Neural cell (in vitro differentiated cells): ENCODE measurements at regions not wholly inside any gene's neighbourhood (a gene's known extent, or its start where the extent isn't known, plus 50 kb on each side); places are given as distances from the start of the nearest gene placed in this dataset.

Source experiments
- H2AFZ ChIP-seq: fragments of 200-600, 300-800 bp; sonication (generic), shearing (Covaris generic); 2 replicates; pipeline ENCODE4 v1.6.0; 2014; ENCODE audit warnings: low read depth, mild to moderate bottlenecking, antibody characterized with exemption, low read length, moderate library complexity
- H3F3A ChIP-seq: fragments of 200-600 bp; shearing (Covaris generic); 2 replicates; pipeline ENCODE4 v1.6.1; 2016; ENCODE audit warnings: mild to moderate bottlenecking, moderate library complexity, mixed read lengths, antibody characterized with exemption, low read length; ENCODE audit not compliant: insufficient read depth, poor library complexity, severe bottlenecking
- H3K27ac ChIP-seq: fragments of 200-600, 300-800 bp; sonication (generic), shearing (Covaris generic); 2 replicates; pipeline ENCODE4 v1.5.1; 2014; ENCODE audit warnings: mild to moderate bottlenecking, low read length, moderate library complexity
- H3K27me3 ChIP-seq: fragments of 300-800, 200-600 bp; sonication (generic), shearing (Covaris generic); 2 replicates; pipeline ENCODE4 v1.6.0; 2014; ENCODE audit warnings: mild to moderate bottlenecking, low read depth, low read length, moderate library complexity; ENCODE audit not compliant: insufficient read depth
- H3K36me3 ChIP-seq: fragments of 300-800, 200-600 bp; sonication (generic), shearing (Covaris generic); 2 replicates; pipeline ENCODE4 v1.5.1; 2014; ENCODE audit warnings: mild to moderate bottlenecking, antibody characterized with exemption, low read length, moderate library complexity; ENCODE audit not compliant: insufficient read depth
- H3K4me2 ChIP-seq: fragments of 300-800, 200-600 bp; sonication (generic), shearing (Covaris generic); 2 replicates; pipeline ENCODE4 v1.6.0; 2014; ENCODE audit warnings: mild to moderate bottlenecking, low read length
- H3K4me3 ChIP-seq: fragments of 300-800, 200-600 bp; sonication (generic), shearing (Covaris generic); 2 replicates; pipeline ENCODE4 v1.5.1; 2014; ENCODE audit warnings: mild to moderate bottlenecking, low read length, moderate library complexity
- H3K79me2 ChIP-seq: fragments of 200-600 bp; shearing (Covaris generic); replicated peaks from 2 replicates; pipeline ENCODE4 v1.6.0; 2014; ENCODE audit warnings: mild to moderate bottlenecking, low read length, moderate library complexity; ENCODE audit not compliant: insufficient read depth
- H3K9ac ChIP-seq: fragments of 300-800, 200-600 bp; sonication (generic), shearing (Covaris generic); 2 replicates; pipeline ENCODE4 v1.6.1; 2016; ENCODE audit warnings: mild to moderate bottlenecking, low read length, mixed read lengths
- H3K9me2 ChIP-seq: fragments of 200-600 bp; shearing (Covaris generic); 2 replicates; pipeline ENCODE4 v1.6.1; 2016; ENCODE audit warnings: mild to moderate bottlenecking, low read length, mixed read lengths; ENCODE audit not compliant: insufficient read depth
- H3K9me3 ChIP-seq: fragments of 200-600, 300-800 bp; sonication (generic), shearing (Covaris generic); 2 replicates; pipeline ENCODE4 v1.6.1; 2016; ENCODE audit warnings: mild to moderate bottlenecking, mixed run types, low read length, moderate library complexity, mixed read lengths
- H4K20me1 ChIP-seq: fragments of 200-600 bp; shearing (Covaris generic); 2 replicates; pipeline ENCODE4 v1.6.1; 2016; ENCODE audit warnings: mild to moderate bottlenecking, mixed run types; ENCODE audit not compliant: insufficient read depth
- EP300 ChIP-seq: fragments of 450-650 bp; conservative IDR thresholded peaks from 2 replicates; pipeline ENCODE4 v1.6.1; 2014; ENCODE audit warnings: antibody characterized with exemption, mild to moderate bottlenecking, moderate library complexity; ENCODE audit not compliant: poor library complexity, severe bottlenecking
- EZH2 ChIP-seq: fragments of 200-600, 300-800 bp; shearing (Covaris generic), sonication (generic); IDR thresholded peaks from 2 replicates; pipeline ENCODE4 v1.6.1; 2014; ENCODE audit warnings: antibody characterized with exemption, low read length, borderline replicate concordance, mild to moderate bottlenecking; ENCODE audit not compliant: insufficient read depth, poor library complexity, severe bottlenecking
- MXI1 ChIP-seq: fragments of 450-650 bp; conservative IDR thresholded peaks from 2 replicates; pipeline ENCODE4 v1.6.1; 2014; ENCODE audit warnings: antibody characterized with exemption, mild to moderate bottlenecking; ENCODE audit not compliant: poor library complexity, severe bottlenecking
- POLR2AphosphoS5 ChIP-seq: IDR thresholded peaks from 2 replicates; pipeline ENCODE4 v1.6.1; 2012
- RAD21 ChIP-seq: fragments of 450-650 bp; conservative IDR thresholded peaks from 2 replicates; pipeline ENCODE4 v1.6.1; 2014; ENCODE audit warnings: antibody characterized with exemption, mild to moderate bottlenecking, moderate library complexity
- SMC3 ChIP-seq: fragments of 450-650 bp; conservative IDR thresholded peaks from 2 replicates; pipeline ENCODE4 v1.6.1; 2014; ENCODE audit warnings: antibody characterized with exemption, mild to moderate bottlenecking, moderate library complexity; ENCODE audit not compliant: poor library complexity
- TAF1 ChIP-seq: IDR thresholded peaks from 2 replicates; pipeline ENCODE4 v1.6.1; 2012; ENCODE audit warnings: low read depth
- TF ChIP-seq, protein P1 (sequence below): IDR thresholded peaks from 2 replicates; pipeline ENCODE4 v1.6.1; 2012; ENCODE audit warnings: borderline replicate concordance
- TF ChIP-seq, protein P2 (sequence below): fragments of 450-650 bp; IDR thresholded peaks from 2 replicates; pipeline ENCODE4 v1.5.1; 2014; ENCODE audit warnings: antibody characterized with exemption, mild to moderate bottlenecking, moderate library complexity; ENCODE audit not compliant: poor library complexity, severe bottlenecking

DNA sequence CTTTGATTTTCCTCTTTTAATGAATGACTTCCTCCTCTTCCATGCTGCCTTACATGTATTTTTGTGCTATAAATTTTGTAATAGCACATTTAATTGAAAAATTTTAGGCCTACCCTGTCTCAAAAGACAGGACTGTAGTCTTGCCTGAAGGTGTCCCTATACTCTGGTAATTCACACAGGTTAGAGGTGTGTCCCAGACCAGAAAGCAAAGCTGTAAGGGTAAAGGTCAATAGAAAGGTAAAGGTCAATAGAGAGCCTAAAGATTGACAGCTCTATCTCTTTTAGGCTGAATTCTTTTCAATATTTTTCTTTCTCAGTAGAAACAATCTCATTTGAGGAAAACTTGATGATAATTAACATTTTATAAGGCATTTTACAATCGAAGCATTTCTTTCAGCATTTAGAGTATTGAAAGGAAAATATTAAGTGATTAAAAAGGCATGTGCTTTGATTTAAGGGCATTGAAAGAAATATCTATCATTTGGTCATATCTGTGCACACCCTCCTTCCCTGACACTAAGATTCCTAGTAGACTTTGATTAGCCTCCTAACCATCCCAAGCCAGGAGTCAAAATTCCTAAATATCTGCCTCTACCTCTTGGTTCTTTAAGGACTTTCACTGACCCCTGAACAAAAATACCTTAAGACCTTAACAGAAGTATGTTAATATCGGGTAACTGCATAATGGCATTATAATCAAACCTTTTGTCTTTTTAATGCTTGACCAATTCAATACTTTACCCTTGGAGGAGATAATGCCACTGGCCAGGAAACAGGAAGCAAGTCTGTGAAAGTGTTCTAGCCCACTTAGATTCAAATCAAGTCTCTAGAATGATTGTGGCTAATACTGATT lies 161.8 kb upstream of the DTNA start:
- no peaks in the 10 kb centered on the region for H3F3A ChIP-seq
- H3K9me3 ChIP-seq, result no peaks in the 10 kb centered on the region
- no peak overlapping the region for H3K9ac ChIP-seq
- H3K27me3 ChIP-seq, result no peaks in the 10 kb centered on the region
- H3K4me3 ChIP-seq, result no peak overlapping the region
- H3K27ac ChIP-seq, result no peak overlapping the region
- no peak overlapping the region for H2AFZ ChIP-seq
- no peaks in the 10 kb centered on the region for H3K79me2 ChIP-seq
- no peaks in the 10 kb centered on the region for H3K36me3 ChIP-seq
- H3K4me2 ChIP-seq, result no peak overlapping the region
- H4K20me1 ChIP-seq, result no peaks in the 10 kb centered on the region
- TF ChIP-seq EZH2 (no peak), TAF1 (no peak), MXI1 (no peak), POLR2AphosphoS5 (no peak), SMC3 (no peak), EP300 (no peak), RAD21 (no peak)
- TF ChIP-seq, protein P1, sequence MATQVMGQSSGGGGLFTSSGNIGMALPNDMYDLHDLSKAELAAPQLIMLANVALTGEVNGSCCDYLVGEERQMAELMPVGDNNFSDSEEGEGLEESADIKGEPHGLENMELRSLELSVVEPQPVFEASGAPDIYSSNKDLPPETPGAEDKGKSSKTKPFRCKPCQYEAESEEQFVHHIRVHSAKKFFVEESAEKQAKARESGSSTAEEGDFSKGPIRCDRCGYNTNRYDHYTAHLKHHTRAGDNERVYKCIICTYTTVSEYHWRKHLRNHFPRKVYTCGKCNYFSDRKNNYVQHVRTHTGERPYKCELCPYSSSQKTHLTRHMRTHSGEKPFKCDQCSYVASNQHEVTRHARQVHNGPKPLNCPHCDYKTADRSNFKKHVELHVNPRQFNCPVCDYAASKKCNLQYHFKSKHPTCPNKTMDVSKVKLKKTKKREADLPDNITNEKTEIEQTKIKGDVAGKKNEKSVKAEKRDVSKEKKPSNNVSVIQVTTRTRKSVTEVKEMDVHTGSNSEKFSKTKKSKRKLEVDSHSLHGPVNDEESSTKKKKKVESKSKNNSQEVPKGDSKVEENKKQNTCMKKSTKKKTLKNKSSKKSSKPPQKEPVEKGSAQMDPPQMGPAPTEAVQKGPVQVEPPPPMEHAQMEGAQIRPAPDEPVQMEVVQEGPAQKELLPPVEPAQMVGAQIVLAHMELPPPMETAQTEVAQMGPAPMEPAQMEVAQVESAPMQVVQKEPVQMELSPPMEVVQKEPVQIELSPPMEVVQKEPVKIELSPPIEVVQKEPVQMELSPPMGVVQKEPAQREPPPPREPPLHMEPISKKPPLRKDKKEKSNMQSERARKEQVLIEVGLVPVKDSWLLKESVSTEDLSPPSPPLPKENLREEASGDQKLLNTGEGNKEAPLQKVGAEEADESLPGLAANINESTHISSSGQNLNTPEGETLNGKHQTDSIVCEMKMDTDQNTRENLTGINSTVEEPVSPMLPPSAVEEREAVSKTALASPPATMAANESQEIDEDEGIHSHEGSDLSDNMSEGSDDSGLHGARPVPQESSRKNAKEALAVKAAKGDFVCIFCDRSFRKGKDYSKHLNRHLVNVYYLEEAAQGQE, result no peak
- TF ChIP-seq, protein P2, sequence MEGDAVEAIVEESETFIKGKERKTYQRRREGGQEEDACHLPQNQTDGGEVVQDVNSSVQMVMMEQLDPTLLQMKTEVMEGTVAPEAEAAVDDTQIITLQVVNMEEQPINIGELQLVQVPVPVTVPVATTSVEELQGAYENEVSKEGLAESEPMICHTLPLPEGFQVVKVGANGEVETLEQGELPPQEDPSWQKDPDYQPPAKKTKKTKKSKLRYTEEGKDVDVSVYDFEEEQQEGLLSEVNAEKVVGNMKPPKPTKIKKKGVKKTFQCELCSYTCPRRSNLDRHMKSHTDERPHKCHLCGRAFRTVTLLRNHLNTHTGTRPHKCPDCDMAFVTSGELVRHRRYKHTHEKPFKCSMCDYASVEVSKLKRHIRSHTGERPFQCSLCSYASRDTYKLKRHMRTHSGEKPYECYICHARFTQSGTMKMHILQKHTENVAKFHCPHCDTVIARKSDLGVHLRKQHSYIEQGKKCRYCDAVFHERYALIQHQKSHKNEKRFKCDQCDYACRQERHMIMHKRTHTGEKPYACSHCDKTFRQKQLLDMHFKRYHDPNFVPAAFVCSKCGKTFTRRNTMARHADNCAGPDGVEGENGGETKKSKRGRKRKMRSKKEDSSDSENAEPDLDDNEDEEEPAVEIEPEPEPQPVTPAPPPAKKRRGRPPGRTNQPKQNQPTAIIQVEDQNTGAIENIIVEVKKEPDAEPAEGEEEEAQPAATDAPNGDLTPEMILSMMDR, result no peak
- no peaks in the 10 kb centered on the region for H3K9me2 ChIP-seq

DNA sequence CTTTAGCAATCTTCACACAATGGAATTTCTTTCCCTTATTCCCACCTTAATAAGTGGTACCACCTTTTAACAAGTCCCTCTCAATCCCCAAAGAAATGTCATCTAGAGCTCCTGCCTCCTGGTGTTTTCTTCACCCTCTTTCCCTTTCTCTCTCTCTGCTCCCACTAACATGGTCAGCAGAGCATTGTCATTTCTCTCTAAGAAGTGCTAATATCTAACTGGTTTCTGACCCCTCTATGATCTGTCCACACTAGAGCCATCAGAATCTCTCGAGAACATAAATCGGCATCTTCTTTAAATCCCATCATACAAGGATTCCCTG lies 161.2 kb upstream of the DTNA start:
- TF ChIP-seq EP300, result no peak
- no peak for TF ChIP-seq EZH2
- TF ChIP-seq RAD21, result no peak
- TF ChIP-seq MXI1, result no peak
- no peak for TF ChIP-seq SMC3
- no peak for TF ChIP-seq POLR2AphosphoS5
- TF ChIP-seq, protein P2, result no peak
- TF ChIP-seq, protein P1, result no peak
- no peak for TF ChIP-seq TAF1
- Histone ChIP-seq H3K27me3 (no peaks in the 10 kb centered on the region), H2AFZ (no peak overlapping the region), H3F3A (no peaks in the 10 kb centered on the region), H4K20me1 (no peaks in the 10 kb centered on the region), H3K4me2 (no peak overlapping the region), H3K9ac (no peak overlapping the region), H3K9me3 (no peaks in the 10 kb centered on the region), H3K9me2 (no peaks in the 10 kb centered on the region), H3K36me3 (no peaks in the 10 kb centered on the region), H3K4me3 (no peak overlapping the region), H3K27ac (no peak overlapping the region), H3K79me2 (no peaks in the 10 kb centered on the region)
